CD4-positive, alpha-beta memory T cell (primary cell): ENCODE measurements at regions not wholly inside any gene's neighbourhood (a gene's known extent, or its start where the extent isn't known, plus 50 kb on each side); places are given as distances from the start of the nearest gene placed in this dataset.
"Not testable (repeated sequence)": the region's sequence is repeated elsewhere in the genome, so short reads cannot be mapped to it uniquely, and the experiment has no call there.

Experiments used
- CTCF ChIA-PET: fragments of 350-600 bp; sonication (Branson Sonifier 250); formaldehyde crosslinking; loops from one replicate; lab custom pipeline; 2021; ENCODE audit warnings: inconsistent platforms; ENCODE audit not compliant: partially characterized antibody; lab: Charles Lee
- POLR2A ChIA-PET: fragments of 350-600 bp; sonication (Branson Sonifier 250); formaldehyde crosslinking; loops from one replicate; lab custom pipeline; 2021; ENCODE audit not compliant: partially characterized antibody; lab: Charles Lee
- DNase-seq, 5 donors: peaks; one replicate each; pipeline versions ENCODE4 v3.0.0 to v3.0.0-alpha.2; 2020 to 2022; ENCODE audit warnings: mixed read lengths in 1 of 5
- H3K27ac ChIP-seq: one replicate; pipeline ENCODE4 v1.7.0; 2013; ENCODE audit warnings: low read depth, low read length
- H3K27me3 ChIP-seq: 2 replicates; pipeline ENCODE4 v1.7.0; 2013; ENCODE audit warnings: mild to moderate bottlenecking, low read length, moderate library complexity; ENCODE audit not compliant: insufficient read depth
- H3K36me3 ChIP-seq: 2 replicates; pipeline ENCODE4 v1.7.0; 2013; ENCODE audit warnings: mild to moderate bottlenecking, low read length, moderate library complexity; ENCODE audit not compliant: insufficient read depth
- H3K4me1 ChIP-seq: 2 replicates; pipeline ENCODE4 v1.7.0; 2013; ENCODE audit warnings: mild to moderate bottlenecking, low read length, moderate library complexity; ENCODE audit not compliant: insufficient read depth
- H3K4me3 ChIP-seq, 2 donors: one replicate each; pipeline ENCODE4 v1.7.0; 2013; ENCODE audit warnings: low read length in 2 of 2, mild to moderate bottlenecking in 1 of 2
- H3K9me3 ChIP-seq, 2 donors: one replicate each; pipeline ENCODE4 v1.7.0; 2013; ENCODE audit warnings: low read length in 2 of 2, control low read depth in 1 of 2; ENCODE audit not compliant: control insufficient read depth in 1 of 2
- H3K27ac Mint-ChIP-seq, 7 donors: one replicate each; pipeline ENCODE4 v1.8.0; 2020 to 2021; ENCODE audit warnings: mixed read lengths in 7 of 7, mild to moderate bottlenecking in 6 of 7, inconsistent platforms in 3 of 7, moderate library complexity in 3 of 7
- H3K27me3 Mint-ChIP-seq, 2 donors: one replicate each; pipeline ENCODE4 v1.8.0; 2020 to 2021; ENCODE audit warnings: mixed read lengths in 2 of 2
- H3K36me3 Mint-ChIP-seq, 2 donors: one replicate each; pipeline ENCODE4 v1.8.0; 2020 to 2021; ENCODE audit warnings: mixed read lengths in 2 of 2, inconsistent platforms in 1 of 2, mild to moderate bottlenecking in 1 of 2
- H3K4me1 Mint-ChIP-seq, 4 donors: one replicate each; pipeline ENCODE4 v1.8.0; 2020 to 2021; ENCODE audit warnings: mixed read lengths in 4 of 4, mild to moderate bottlenecking in 1 of 4
- H3K4me3 Mint-ChIP-seq, 8 donors: one replicate each; pipeline ENCODE4 v1.8.0; 2020 to 2021; ENCODE audit warnings: mixed read lengths in 8 of 8, mild to moderate bottlenecking in 7 of 8, moderate library complexity in 6 of 8, inconsistent platforms in 3 of 8
- H3K9me3 Mint-ChIP-seq, 8 donors: one replicate each; pipeline ENCODE4 v1.8.0; 2020 to 2021; ENCODE audit warnings: mixed read lengths in 8 of 8, mild to moderate bottlenecking in 5 of 8, inconsistent platforms in 3 of 8, moderate library complexity in 1 of 8
- intact Hi-C: fragments of 100-400 bp; cut with micrococcal nuclease; formaldehyde crosslinking; loops from one replicate; pipeline ENCODE4 v1.15.1; 2023

GRCh38 chr1:168466092-168466713 lies 77.6 kb downstream of the XCL2 start:
- CTCF ChIA-PET, result interaction anchor here (1.1 to 1.7 kb wide), 3 partner anchors 12 to 124 kb away, joined by 3 to 5 read pairs (median 3); no protein-coding TSS in a partner anchor

GRCh38 chr1:168461108-168461507 lies 82.7 kb downstream of the XCL2 start:
- H3K4me3 ChIP-seq, H3K27ac Mint-ChIP-seq, POLR2A ChIA-PET, H3K36me3 ChIP-seq, DNase-seq, H3K27me3 ChIP-seq, H3K27ac ChIP-seq, H3K4me1 ChIP-seq, intact Hi-C loops, H3K9me3 ChIP-seq, CTCF ChIA-PET, H3K27me3 Mint-ChIP-seq: not testable (repeated sequence)
- Mint-ChIP-seq H3K4me3 (peak overlapping the region in 1 of 8 donors; percentile 4), H3K36me3 (peaks cover 4 to 13% of the 10 kb centered on the region in 2 donors), H3K4me1 (peaks cover 15 to 45% (median 28%) of the 10 kb centered on the region in 4 donors), H3K9me3 (peaks cover 10 to 27% (median 14%) of the 10 kb centered on the region in 8 donors)

More at GRCh38 chr1:168466092-168466713, 77.6 kb downstream of the XCL2 start:
- H3K4me1 Mint-ChIP-seq, result peaks cover 54 to 67% (median 60%) of the 10 kb centered on the region in 4 donors
- no peaks in the 10 kb centered on the region for H3K27me3 ChIP-seq
- peak overlapping the region in 1 of 2 donors; percentile 9 for H3K4me3 ChIP-seq
- peak overlapping the region; percentile 83 to 88 (median 85) for H3K27ac Mint-ChIP-seq
- H3K4me3 Mint-ChIP-seq, result peak overlapping the region in 6 of 8 donors; percentile 47 to 88 (median 66)
- H3K4me1 ChIP-seq, result peaks cover 57% of the 10 kb centered on the region
- POLR2A ChIA-PET, result interaction anchor here (1.2 to 1.8 kb wide), 5 partner anchors 22 to 69 kb away, joined by 4 to 8 read pairs (median 4); no protein-coding TSS in a partner anchor
- no peaks in the 10 kb centered on the region for H3K27me3 Mint-ChIP-seq
- H3K9me3 ChIP-seq, result no peaks in the 10 kb centered on the region
- DNase-seq, result peak in 2 of 5 donors; percentile 16 to 41
- H3K36me3 Mint-ChIP-seq, result peaks cover 2 to 10% of the 10 kb centered on the region in 2 donors
- peaks cover 7 to 14% (median 8%) of the 10 kb centered on the region in 8 donors for H3K9me3 Mint-ChIP-seq
- H3K27ac ChIP-seq, result no peak overlapping the region
- intact Hi-C loops, result loop anchor here (5.0 kb wide), 2 partner anchors 46 to 66 kb away; no protein-coding TSS in a partner anchor
- no peaks in the 10 kb centered on the region for H3K36me3 ChIP-seq

DNA sequence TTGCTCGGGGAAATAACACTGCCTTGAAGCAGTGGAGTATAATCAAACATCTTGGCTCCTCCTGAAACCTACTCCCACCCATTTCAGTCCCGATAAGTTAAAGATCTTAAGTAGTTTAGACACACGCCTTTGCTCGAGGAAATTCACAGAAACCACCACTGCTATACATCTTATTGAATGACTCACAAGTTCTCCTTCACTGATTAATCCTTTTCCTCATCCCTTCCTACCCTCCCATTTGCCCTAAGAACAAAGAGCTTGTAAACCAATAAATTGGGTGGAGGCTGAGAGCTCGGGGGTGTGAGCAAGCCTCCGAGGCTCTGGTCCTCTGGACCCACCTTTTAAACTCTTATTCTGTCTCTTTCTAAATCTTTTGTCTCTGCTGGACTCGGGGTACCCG lies 86.5 kb downstream of the XCL2 start:
- ChIA-PET POLR2A (interaction anchor here (1.0 kb wide), 1 partner anchor 14 kb away, joined by 3 read pairs; no protein-coding TSS in a partner anchor), CTCF (interaction anchor here (0.8 kb wide), 1 partner anchor 18 kb away, joined by 3 read pairs; no protein-coding TSS in a partner anchor)
- Mint-ChIP-seq H3K36me3 (peaks cover 4 to 19% of the 10 kb centered on the region in 2 donors), H3K9me3 (peaks cover 9 to 29% (median 18%) of the 10 kb centered on the region in 8 donors), H3K27ac (peak overlapping the region in 4 of 7 donors; percentile 33 to 51 (median 38)), H3K4me1 (peaks cover 7 to 40% (median 17%) of the 10 kb centered on the region in 4 donors), H3K4me3 (peak overlapping the region in 5 of 8 donors; percentile 24 to 61 (median 45))
- H3K27me3 ChIP-seq, H3K36me3 ChIP-seq, H3K4me1 ChIP-seq, H3K9me3 ChIP-seq, intact Hi-C loops, H3K27ac ChIP-seq, H3K27me3 Mint-ChIP-seq, DNase-seq, H3K4me3 ChIP-seq: not testable (repeated sequence)

DNA sequence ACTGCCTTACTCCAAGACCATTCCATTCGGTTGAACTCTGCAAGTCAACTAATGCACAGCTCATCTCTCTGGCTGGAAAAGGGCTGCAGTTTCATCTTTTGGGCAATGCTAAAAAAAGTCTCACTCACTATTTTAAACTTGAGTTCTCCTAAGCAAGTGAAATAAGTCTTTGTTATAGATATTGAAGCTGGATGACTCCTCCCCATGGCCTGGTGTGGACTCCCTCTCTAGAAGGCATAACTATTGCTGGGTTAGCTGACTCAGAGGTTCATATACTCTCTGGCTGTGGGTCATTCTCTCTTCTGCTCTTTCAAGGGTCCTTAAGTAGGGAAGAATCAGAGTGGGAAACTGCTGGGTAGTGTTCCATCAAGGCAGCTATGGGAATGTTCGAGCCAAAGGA lies 88.0 kb downstream of the XCL2 start:
- Mint-ChIP-seq H3K4me1 (peaks cover 5 to 40% (median 17%) of the 10 kb centered on the region in 4 donors), H3K27me3 (no peaks in the 10 kb centered on the region), H3K27ac (no peak overlapping the region), H3K9me3 (peaks cover 5 to 20% (median 10%) of the 10 kb centered on the region in 8 donors), H3K4me3 (no peak overlapping the region), H3K36me3 (peaks cover 5 to 8% of the 10 kb centered on the region in 2 donors)
- Histone ChIP-seq H3K4me1 (no peaks in the 10 kb centered on the region), H3K36me3 (no peaks in the 10 kb centered on the region), H3K27ac (no peak overlapping the region), H3K9me3 (no peaks in the 10 kb centered on the region), H3K27me3 (no peaks in the 10 kb centered on the region), H3K4me3 (no peak overlapping the region)
- no peak for DNase-seq
- ChIA-PET POLR2A (no interaction called here), CTCF (interaction anchor here (1.4 to 1.7 kb wide), 2 partner anchors 13 to 113 kb away, joined by 4 to 5 read pairs; no protein-coding TSS in a partner anchor)
- intact Hi-C loops, result no loop called here

- intact Hi-C loops, result no loop called here
- Mint-ChIP-seq H3K27me3 (no peaks in the 10 kb centered on the region), H3K27ac (no peak overlapping the region), H3K36me3 (peaks cover 3 to 11% of the 10 kb centered on the region in 2 donors), H3K4me3 (no peak overlapping the region), H3K9me3 (peaks cover 2 to 14% (median 7%) of the 10 kb centered on the region in 8 donors), H3K4me1 (peaks cover 4 to 36% (median 13%) of the 10 kb centered on the region in 4 donors)
- H3K9me3 ChIP-seq, result no peaks in the 10 kb centered on the region
- H3K27ac ChIP-seq, result no peak overlapping the region
- H3K4me1 ChIP-seq, result no peaks in the 10 kb centered on the region
- no peaks in the 10 kb centered on the region for H3K27me3 ChIP-seq
- H3K36me3 ChIP-seq, result no peaks in the 10 kb centered on the region
- no peak overlapping the region for H3K4me3 ChIP-seq
- POLR2A ChIA-PET, result interaction anchor here (1.6 kb wide), 1 partner anchor 81 kb away, joined by 4 read pairs; no protein-coding TSS in a partner anchor
- CTCF ChIA-PET, result interaction anchor here (1.1 to 1.7 kb wide), 3 partner anchors 11 to 111 kb away, joined by 3 to 5 read pairs (median 3); no protein-coding TSS in a partner anchor
- no peak for DNase-seq
These were observed 89.5 kb downstream of the XCL2 start for GRCh38 chr1:168454211-168454815.

- DNase-seq, result no peak
- peaks cover 2 to 12% (median 7%) of the 10 kb centered on the region in 8 donors for H3K9me3 Mint-ChIP-seq
- intact Hi-C loops, result no loop called here
- H3K27me3 Mint-ChIP-seq, result no peaks in the 10 kb centered on the region
- no peak overlapping the region for H3K4me3 Mint-ChIP-seq
- H3K27ac ChIP-seq, result no peak overlapping the region
- H3K4me3 ChIP-seq, result no peak overlapping the region
- peaks cover 3 to 11% of the 10 kb centered on the region in 2 donors for H3K36me3 Mint-ChIP-seq
- no peaks in the 10 kb centered on the region for H3K4me1 ChIP-seq
- no peak overlapping the region for H3K27ac Mint-ChIP-seq
- H3K4me1 Mint-ChIP-seq, result peaks cover 6 to 34% (median 14%) of the 10 kb centered on the region in 4 donors
- no peaks in the 10 kb centered on the region for H3K9me3 ChIP-seq
- CTCF ChIA-PET, result interaction anchor here (1.3 kb wide), 1 partner anchor 112 kb away, joined by 3 read pairs; no protein-coding TSS in a partner anchor
- no peaks in the 10 kb centered on the region for H3K27me3 ChIP-seq
- POLR2A ChIA-PET, result interaction anchor here (1.6 kb wide), 1 partner anchor 82 kb away, joined by 4 read pairs; no protein-coding TSS in a partner anchor
- H3K36me3 ChIP-seq, result no peaks in the 10 kb centered on the region
These were observed 90.7 kb downstream of the XCL2 start for GRCh38 chr1:168453056-168453455.
